H1 (cell line): ENCODE measurements at regions not wholly inside any gene's neighbourhood (a gene's known extent, or its start where the extent isn't known, plus 50 kb on each side); places are given as distances from the start of the nearest gene placed in this dataset.
"Not testable (repeated sequence)": the region's sequence is repeated elsewhere in the genome, so short reads cannot be mapped to it uniquely, and the experiment has no call there.

ENCODE experiments used
- EZH2 ChIP-seq: fragments of 200-600 bp; sonication (generic); IDR thresholded peaks from 2 replicates; pipeline ENCODE4 v1.7.1; 2012; ENCODE audit warnings: low read depth, mild to moderate bottlenecking, moderate library complexity, low read length, inconsistent platforms; ENCODE audit not compliant: severe bottlenecking
- FOSL1 ChIP-seq: IDR thresholded peaks from 2 replicates; pipeline ENCODE4 v1.6.1; 2011; ENCODE audit warnings: mild to moderate bottlenecking, low read depth, low read length, moderate library complexity; ENCODE audit not compliant: insufficient read depth
- HDAC2 ChIP-seq, 2 experiments: fragments of 300-600 bp in 1 of 2; sonication (generic) in 1 of 2; IDR thresholded peaks; 2 replicates each; pipeline ENCODE4 v1.6.1; 2011 to 2012; ENCODE audit warnings: low read depth in 2 of 2, low read length in 2 of 2, mild to moderate bottlenecking in 2 of 2, moderate library complexity in 2 of 2, borderline replicate concordance in 1 of 2, inconsistent platforms in 1 of 2
- JUND ChIP-seq: IDR thresholded peaks from 2 replicates; pipeline ENCODE4 v1.6.1; 2011; ENCODE audit warnings: mild to moderate bottlenecking, improper control_type of control experiment, low read length
- POLR2A ChIP-seq, 2 experiments: IDR thresholded peaks; 1 replicate in 1 of 2; 2 replicates in 1 of 2; pipeline ENCODE4 v1.6.1; 2011; ENCODE audit warnings: low read depth in 2 of 2, low read length in 2 of 2, mild to moderate bottlenecking in 2 of 2; ENCODE audit errors: control extremely low read depth in 1 of 2
- POLR2AphosphoS5 ChIP-seq: IDR thresholded peaks from 2 replicates; pipeline ENCODE4 v1.6.1; 2011; ENCODE audit warnings: low read depth, low read length
- RFX5 ChIP-seq: IDR thresholded peaks from 2 replicates; pipeline ENCODE4 v1.6.1; 2011; ENCODE audit warnings: low read depth, low read length, improper control_type of control experiment, borderline replicate concordance
- TF ChIP-seq, protein P1 (sequence below), 3 experiments: IDR thresholded peaks; 1 replicate in 2 of 3; 2 replicates in 1 of 3; pipeline versions ENCODE4 v1.5.1 to v1.6.1; 2011; ENCODE audit warnings: low read length in 3 of 3, mild to moderate bottlenecking in 3 of 3, inconsistent platforms in 2 of 3, low read depth in 1 of 3, moderate library complexity in 1 of 3; ENCODE audit not compliant: insufficient read depth in 1 of 3; ENCODE audit errors: control extremely low read depth in 1 of 3

DNA sequence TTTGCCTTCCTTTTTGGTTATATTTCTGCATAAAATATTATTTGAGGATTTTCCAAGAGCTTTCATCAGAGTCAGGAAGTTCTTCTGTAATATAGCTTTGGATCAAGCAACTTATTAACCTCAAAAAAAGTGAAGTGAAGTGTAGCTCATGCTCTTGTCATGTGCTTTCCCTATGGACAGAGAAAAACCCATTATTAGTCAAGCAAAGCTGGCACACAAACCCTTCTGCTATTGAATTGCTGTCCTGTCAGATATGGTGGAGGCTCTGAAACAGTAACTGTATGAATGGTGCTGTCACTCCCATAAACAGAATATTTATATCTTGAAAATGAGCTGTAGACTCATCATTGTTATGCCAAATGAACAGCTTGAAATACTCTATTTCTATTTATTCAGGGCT is 1533.3 kb downstream of the RPIA start:
- TF ChIP-seq JUND; POLR2A (IDR thresholded peaks at IDR 0.05; ENCODE audit: control extremely low read depth in 1 of 2, low read depth in 2 of 2, low read length in 2 of 2); EZH2; RFX5; FOSL1; POLR2AphosphoS5; HDAC2 (IDR thresholded peaks at IDR 0.05; ENCODE audit: borderline replicate concordance in 1 of 2, low read depth in 2 of 2, low read length in 2 of 2): not testable (repeated sequence)
- TF ChIP-seq, protein P1, sequence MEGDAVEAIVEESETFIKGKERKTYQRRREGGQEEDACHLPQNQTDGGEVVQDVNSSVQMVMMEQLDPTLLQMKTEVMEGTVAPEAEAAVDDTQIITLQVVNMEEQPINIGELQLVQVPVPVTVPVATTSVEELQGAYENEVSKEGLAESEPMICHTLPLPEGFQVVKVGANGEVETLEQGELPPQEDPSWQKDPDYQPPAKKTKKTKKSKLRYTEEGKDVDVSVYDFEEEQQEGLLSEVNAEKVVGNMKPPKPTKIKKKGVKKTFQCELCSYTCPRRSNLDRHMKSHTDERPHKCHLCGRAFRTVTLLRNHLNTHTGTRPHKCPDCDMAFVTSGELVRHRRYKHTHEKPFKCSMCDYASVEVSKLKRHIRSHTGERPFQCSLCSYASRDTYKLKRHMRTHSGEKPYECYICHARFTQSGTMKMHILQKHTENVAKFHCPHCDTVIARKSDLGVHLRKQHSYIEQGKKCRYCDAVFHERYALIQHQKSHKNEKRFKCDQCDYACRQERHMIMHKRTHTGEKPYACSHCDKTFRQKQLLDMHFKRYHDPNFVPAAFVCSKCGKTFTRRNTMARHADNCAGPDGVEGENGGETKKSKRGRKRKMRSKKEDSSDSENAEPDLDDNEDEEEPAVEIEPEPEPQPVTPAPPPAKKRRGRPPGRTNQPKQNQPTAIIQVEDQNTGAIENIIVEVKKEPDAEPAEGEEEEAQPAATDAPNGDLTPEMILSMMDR (IDR thresholded peaks at IDR 0.05; ENCODE audit: control extremely low read depth in 1 of 3, insufficient read depth in 1 of 3, low read depth in 1 of 3, low read length in 3 of 3): not testable (repeated sequence)
